ENCODE measurements at regions not wholly inside any gene's neighbourhood (a gene's known extent, or its start where the extent isn't known, plus 50 kb on each side); places are given as distances from the start of the nearest gene placed in this dataset.

DNA sequence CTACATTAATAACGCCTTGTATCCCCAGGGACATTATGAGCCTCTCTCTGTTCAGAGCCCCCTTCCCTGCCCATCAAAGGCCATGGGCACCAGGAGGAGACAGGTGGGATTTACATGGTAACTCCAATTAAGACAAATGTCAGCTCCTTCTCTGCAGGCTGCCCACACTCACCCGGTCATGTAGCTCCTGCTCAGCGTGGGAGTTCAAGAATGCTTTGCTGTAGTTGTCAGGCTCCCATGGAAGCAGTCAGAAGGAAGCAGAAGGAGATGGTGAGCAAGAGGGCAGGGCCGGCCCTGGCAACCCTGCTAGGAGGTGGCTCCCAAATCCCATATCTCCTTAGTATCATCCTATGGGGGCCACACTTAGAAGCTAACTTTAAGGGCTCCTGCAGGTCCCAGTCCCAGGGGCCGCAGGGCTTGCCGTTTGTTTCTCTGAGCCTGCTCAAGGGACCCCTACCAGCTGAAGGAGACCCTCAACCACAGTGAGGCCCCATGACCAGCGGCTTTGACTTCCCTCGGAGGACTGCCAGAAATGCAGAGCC is 218.4 kb upstream of the TLE3 start:
- TF ChIP-seq, protein P1, sequence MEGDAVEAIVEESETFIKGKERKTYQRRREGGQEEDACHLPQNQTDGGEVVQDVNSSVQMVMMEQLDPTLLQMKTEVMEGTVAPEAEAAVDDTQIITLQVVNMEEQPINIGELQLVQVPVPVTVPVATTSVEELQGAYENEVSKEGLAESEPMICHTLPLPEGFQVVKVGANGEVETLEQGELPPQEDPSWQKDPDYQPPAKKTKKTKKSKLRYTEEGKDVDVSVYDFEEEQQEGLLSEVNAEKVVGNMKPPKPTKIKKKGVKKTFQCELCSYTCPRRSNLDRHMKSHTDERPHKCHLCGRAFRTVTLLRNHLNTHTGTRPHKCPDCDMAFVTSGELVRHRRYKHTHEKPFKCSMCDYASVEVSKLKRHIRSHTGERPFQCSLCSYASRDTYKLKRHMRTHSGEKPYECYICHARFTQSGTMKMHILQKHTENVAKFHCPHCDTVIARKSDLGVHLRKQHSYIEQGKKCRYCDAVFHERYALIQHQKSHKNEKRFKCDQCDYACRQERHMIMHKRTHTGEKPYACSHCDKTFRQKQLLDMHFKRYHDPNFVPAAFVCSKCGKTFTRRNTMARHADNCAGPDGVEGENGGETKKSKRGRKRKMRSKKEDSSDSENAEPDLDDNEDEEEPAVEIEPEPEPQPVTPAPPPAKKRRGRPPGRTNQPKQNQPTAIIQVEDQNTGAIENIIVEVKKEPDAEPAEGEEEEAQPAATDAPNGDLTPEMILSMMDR (IDR thresholded peaks at IDR 0.05; ENCODE audit: low read depth, low read length): no peak
- TF ChIP-seq MYC (IDR thresholded peaks at IDR 0.05; ENCODE audit: low read depth, low read length) (no peak), POLR2A (IDR thresholded peaks at IDR 0.05; ENCODE audit: extremely low read depth, insufficient read length) (no peak)
